Medulla oblongata (tissue), 1 donor: ENCODE measurements at regions not wholly inside any gene's neighbourhood (a gene's known extent, or its start where the extent isn't known, plus 50 kb on each side); places are given as distances from the start of the nearest gene placed in this dataset.
"Not testable (repeated sequence)": the region's sequence is repeated elsewhere in the genome, so short reads cannot be mapped to it uniquely, and the experiment has no call there.

Experiments
- DNase-seq: peaks from one replicate; pipeline ENCODE4 v3.0.0-alpha.2; 2015; ENCODE audit errors: extremely low spot score

DNA sequence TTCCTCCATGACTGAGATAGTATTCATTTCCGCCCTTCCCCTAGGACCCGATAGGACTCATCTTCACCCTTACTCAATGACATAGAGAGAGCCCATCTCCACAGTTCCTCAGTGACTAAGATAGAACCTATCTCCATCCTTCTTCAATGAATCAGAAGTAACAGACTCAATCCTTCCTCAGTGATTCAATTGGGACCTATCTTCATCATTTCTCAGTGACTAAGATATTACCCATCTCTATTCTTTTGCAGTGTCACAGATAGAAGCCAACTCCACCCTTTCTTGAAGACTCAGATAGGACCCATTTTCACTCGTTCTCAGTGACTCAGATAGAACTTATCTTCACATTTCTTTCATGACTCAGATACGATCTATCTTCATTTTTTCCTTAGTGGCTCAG, 164.6 kb downstream of the FBXO4 start:
- no peak for DNase-seq

DNA sequence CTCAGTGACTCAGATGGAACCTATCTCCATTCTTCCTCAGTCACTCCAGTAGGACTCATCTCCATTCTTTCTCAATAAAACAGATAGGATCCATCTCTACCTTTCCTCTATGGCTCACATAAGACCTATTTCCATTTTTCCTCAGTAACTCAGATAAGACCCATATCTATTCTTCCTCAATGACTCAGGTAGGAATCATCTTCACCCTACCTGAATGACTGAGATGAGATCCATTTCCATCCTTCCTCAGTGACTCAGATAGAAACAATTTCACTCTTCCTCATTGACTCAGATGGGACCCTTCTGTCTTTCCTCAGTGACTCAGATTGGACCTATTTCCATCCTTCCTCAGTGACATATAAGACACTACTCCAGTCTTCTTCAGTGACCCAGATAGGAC, 165.1 kb downstream of the FBXO4 start:
- no peak for DNase-seq

DNA sequence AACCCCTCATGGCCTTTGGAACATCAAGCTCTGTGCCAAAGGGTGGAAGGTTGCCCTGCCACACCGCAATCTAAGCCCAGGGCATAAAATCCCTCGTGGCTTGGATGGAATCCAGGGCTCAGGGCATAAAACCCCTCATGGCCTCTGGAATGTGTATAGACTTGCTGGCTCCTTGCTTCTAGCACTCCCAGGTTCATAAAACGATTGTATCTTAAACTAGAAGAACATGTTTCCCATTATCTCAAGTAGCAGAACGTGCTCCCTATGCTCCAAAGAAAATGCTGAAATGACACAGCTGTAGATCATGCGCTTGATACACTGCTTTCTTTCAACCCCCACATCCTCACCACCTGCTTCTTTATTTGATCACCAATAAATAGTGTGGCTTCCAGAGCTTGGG, 174.8 kb downstream of the FBXO4 start:
- DNase-seq, result not testable (repeated sequence)

DNA sequence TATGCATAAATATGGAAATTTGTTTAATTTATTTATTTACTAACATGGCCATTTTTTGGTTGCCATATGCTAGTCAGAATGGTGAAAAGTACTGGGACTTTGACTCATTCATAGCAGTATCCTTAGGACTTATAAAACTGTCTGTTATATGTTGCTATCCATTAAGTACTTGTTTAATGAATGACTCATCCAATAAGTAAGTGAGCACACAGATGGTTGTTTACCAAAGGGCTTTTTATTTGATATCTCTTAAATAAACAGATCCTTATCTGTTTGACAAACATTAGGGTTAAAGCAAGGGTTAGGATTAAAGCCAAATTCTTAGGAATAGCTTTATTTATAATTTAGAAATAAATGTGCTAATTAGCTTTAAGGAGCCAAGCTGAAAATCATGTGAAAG, 183.4 kb downstream of the FBXO4 start:
- no peak for DNase-seq

DNA sequence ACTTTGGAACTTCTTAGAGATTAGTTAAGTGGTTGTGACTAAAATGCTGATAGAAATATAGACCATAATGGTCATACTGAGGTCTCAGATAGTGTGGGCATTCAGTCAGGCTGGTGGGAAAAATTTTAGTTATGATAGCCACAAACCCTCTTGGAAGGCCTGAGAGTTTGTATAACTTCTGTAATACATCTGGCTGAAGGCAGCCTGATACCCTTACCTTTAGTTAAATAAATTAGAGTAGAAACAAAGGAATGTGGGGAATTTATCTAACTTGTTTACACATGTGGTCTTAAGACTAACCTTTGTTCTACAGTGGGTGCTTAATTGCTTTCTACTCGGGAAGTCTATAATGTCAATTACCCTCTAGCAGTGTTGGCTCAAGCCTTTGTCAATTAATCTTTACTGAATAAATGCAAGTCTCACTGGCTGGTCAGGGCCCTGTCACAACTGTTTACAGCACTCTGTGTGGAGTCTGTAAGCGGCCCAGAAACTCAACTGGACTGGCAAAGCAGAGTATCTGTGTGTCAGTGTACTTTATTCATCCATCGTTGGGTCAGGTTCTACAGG, 184.0 kb downstream of the FBXO4 start:
- no peak for DNase-seq

DNA sequence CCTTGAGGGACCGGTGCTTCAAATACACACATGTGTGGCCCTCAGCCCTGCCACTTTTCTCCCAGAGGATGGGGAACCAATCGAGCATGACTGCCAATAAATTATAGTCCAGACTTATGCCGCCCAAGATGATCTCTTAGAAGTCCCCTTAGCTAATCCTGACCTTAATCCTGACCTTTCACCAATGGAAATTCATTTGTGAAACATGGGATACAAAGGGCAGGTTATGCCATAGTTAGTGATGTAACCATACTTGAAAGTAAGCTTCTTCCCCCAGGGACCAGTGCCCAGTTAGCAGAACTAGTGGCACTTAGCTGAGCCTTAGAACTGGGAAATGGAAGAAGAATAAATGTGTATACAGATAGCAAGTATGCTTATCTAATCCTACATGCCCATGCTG, 190.6 kb downstream of the FBXO4 start:
- not testable (repeated sequence) for DNase-seq

DNA sequence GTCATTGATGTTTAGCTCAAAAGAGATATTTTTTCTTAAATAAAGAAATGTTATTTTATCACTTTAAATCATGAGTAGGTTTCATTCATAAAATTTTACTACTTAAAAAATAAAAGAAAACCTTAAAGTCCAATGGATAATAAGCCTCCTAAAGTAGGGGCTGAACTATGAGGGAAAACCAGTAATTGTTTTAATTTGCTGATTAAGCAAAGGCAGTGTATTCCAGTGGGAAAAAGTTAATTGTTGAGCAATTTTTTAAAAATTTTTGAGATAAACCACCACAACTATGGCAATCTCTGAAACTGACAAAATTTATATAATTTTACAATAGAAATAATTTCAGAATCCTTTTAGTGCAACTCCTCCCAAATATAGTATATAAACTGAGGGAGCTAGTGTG, 195.0 kb downstream of the FBXO4 start:
- no peak for DNase-seq

DNA sequence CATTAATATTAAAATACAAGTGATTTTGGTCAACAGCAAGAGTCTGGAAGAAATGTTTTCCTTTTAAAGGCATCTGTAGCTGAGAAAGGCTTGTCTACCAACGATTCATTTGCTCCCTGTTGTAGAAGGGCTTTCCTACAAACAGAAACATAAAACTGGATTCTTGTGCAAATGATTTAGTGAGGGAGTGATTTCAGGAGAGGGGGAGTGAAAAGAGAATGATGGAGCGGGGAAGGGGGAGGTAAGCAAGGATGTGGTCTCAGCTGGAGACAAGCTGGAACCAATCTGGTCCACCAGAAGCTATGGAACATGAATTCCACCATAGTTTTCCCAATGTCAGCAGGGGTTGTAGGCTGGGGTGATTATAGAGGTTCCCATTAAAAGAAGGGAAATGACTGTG, 196.3 kb downstream of the FBXO4 start:
- no peak for DNase-seq

DNA sequence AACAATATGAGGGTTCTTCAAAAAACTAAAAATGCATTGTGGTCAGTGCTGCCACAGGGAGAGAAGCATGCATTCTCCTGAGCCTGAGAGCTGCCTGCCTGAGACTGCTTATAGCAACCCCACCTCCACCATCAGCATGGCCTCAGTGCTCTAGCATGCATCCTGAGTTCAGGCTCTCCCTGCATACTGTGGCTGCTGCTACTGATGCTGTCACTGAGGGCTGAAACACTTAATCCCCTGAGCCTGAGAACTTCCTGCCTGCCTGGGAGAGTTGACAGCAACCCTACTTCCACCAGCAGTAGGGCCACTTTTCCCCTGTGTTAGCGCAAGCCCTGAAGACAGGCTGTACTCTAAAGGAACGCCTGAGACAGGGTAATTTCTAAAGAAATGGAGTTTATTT, 206.0 kb downstream of the FBXO4 start:
- DNase-seq, result no peak

DNA sequence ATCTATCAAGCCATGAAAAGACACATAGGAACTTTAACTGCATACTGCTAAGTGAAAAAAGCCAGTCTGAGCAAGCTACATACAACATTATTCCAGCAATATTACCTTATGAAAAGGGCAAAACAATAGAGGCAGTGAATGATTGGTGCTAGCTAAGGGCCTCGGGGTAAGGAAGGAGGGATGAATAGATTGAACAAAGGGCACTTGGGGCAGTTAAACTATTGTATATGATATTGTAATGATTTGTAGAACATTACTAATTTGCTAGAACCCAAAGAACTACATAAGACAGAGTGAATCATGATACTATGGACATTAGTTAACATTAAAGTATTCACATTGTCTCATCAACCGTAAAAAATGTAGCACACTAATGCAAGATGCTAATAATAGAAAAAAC, 218.3 kb downstream of the FBXO4 start:
- no peak for DNase-seq

DNA sequence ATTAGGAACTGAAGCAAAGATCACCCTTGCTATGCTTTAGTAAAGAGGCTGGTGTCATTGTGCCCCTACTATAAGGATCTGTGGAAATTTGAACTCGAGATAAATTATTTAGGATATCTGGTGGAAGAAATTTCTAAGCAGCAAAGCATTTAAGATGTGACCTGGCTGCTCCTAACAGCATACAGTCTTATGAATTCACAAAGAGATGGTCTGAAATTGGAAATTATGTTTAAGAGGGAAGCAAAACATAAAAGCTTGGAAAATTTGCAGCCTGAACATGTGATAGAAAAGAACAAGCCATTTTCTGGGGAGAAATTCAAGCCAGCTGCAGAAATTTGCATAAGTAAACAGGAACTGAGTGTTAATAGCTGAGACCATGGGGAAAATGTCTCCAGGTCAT, 223.7 kb downstream of the FBXO4 start:
- DNase-seq, result no peak

DNA sequence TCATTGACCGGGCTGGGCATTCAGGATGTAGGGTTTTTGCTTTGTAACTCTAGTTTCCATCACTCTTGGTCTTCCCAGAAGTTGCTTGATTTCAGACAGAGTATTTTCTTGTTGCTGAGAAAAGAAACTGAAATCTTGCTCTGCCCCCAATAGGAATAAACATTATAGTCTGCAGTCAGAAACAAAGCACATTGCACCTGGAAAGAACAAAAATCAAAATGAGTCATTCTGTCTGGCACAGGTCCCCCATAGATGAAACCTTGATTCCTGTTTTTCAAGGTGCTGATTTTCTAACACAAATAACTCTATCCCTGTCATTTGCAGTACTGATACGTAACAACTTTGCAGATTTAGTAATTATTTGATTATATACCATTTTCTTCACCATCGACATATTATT, 232.1 kb downstream of the FBXO4 start:
- no peak for DNase-seq

DNA sequence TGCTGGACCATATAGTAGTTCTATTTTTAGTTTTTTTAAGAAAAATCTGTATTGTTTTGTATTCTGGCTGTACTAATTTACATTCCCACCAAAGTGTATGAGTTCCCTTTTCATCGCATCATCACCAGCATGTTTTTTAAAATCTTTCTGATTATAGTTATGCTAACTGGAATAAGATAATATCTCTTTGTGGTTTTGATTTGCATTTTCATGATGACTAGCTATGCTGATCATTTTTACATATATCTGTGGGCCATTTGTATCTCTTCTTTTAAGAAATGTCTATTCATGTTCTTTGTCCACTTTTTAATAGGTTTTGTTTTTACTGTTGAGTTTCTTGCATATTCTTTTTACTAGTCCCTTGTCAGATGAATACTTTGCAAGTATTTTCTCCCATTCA, 238.0 kb downstream of the FBXO4 start:
- DNase-seq, result no peak

DNA sequence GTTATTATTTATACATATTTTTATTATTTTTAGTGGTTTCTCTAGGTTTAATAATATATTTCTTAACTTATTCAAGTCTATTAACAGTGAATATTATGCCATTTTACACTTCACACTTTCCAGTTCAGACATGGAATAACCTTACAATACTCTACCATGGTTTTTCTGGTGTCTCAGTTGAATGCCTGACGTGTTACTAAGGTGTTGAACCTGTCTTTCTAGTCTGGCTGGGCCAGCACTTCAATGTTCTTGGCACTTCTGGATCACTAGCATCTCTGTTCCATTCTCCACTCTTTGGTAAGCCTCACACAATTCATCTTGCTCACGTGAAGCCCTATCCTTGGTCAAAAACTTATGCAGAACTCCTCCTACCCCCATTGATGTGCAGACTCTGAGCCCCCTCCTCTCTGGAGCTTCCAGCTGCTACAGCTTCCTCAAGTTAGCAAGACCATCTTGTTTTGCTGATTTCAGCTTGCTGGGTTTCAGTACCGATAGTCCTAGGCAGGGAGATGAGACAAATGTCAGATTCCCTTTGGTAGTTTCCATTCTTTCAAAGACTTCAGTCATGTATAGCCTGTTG, 243.1 kb downstream of the FBXO4 start:
- DNase-seq, result no peak

DNA sequence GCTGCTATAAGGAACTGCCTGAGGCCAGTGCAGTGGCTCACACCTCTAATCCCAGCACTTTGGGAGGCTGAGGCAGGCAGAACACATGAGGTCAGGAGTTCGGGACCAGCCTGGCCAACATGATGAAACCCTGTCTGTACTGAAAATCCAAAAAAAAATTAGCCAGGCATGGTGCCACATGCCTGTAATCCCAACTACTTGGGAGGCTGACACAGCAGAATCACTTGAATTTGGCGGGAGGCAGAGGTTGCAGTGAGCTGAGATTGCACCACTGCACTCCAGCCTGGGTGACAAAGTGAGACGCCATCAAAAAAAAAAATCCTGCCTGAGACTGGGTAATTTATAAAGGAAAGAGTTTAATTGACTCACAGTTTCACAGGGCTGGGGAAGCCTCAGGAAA, 247.1 kb upstream of the GHR start:
- not testable (repeated sequence) for DNase-seq

DNA sequence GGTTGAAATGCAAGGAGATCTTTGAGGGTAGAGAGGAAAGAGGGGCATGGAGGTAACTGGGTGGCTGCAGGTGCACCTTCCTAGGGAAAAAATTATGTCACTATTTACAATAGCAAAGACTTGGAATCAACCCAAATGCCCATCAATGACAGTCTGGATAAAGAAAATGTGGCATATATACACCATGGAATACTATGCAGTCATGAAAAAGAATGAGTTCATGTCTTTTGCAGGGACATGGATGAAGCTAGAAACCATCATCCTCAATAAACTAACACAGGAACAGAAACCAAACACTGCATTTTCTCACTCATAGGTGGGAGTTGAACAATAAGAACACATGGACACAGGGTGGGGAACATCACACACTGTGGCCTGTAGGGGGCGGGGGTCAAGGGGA, 243.4 kb upstream of the GHR start:
- DNase-seq, result not testable (repeated sequence)

DNA sequence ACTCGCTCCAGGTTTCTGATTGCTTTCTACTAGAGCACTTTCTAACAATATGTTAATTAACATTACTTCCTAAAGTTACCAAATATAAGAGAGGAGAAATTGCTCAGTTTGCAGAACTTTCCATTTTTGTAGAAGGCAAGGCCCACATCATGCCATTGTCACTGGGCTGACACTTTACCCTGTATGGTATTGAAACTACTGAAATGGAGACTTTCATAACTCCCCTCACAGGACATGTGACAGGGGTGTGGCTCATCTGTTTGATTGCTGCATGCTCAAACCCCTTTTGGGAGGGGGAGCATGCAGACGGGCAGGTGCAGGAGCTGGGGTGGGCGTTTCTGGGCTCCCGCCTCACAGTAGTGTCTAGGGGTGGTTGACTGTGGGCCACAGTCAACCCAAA, 206.3 kb upstream of the GHR start:
- no peak for DNase-seq

DNA sequence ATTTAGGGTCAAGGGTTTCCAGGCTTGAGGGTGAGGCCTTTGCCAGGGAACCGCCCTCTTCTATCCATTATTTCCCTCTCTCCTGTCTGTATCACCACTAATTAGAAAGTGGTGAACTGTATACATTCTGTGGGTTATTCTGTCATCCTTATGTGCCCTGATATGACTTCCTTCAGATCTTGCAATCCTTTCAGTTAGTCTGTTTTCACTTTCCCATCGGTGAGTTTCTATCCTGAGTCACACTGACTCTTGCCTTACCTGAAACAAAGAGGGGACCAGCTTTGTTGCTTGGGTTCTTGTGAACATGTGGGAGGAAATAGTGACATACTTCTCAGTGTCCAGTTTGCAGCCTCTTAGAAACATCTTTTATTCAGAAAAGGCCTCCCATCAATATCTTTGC, 205.4 kb upstream of the GHR start:
- DNase-seq, result no peak

DNA sequence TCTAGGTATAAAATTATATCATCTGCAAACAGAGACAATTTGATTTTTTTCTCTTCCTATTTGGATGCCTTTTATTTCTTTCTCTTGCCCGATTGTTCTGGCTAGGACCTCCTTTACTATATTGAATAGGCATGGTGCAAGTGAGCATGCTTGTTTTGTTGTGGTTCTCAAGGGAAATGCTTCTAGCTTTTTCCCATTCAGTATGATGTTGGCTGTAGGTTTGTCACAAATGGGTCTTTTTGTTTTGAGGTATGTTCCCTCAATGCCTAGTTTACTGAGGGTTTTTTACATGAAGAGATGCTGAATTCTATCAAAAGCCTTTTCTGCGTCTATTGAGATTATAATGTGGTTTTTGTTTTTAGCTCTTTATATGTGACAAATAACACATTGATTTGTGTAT, 198.2 kb upstream of the GHR start:
- DNase-seq, result no peak

DNA sequence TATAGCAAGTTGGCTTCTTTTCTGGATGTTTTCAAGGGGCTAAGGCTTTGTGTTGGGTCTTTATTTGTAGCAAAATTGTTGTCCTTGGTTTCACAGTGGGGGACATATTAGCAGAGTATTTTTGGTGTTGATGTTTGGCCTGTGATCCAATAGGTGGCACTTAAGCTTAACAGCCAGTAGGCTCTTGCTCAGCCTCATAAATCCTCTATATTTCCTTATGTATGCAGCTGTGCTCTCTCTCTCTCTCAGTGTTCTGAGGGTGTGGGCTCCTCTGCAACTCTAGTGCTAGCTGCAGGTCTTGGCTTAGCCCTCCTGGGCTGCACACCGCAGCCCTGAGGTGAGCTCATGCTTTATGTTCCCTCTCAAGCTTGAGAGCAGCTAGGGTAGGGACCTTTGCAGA, 195.0 kb upstream of the GHR start:
- no peak for DNase-seq

DNA sequence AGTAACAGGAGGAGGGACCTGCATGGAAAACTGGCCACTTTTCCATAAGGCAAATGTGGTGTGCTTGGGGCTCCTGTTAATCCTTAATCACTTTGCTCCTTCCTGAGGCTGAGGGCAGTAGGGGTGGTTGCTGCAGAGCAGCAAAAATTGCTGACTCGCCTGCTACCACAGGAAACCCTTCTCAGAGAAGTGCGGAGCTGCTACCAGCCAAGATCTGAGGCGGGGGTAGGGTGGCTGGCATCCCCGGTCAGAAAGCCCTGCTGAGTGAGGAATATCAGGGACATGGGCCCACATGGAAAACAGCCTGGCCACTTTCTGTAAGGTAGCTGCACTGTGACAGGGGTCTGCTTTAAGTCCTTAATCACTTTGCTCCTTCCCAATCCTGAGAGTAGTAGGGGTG, 192.4 kb upstream of the GHR start:
- no peak for DNase-seq

DNA sequence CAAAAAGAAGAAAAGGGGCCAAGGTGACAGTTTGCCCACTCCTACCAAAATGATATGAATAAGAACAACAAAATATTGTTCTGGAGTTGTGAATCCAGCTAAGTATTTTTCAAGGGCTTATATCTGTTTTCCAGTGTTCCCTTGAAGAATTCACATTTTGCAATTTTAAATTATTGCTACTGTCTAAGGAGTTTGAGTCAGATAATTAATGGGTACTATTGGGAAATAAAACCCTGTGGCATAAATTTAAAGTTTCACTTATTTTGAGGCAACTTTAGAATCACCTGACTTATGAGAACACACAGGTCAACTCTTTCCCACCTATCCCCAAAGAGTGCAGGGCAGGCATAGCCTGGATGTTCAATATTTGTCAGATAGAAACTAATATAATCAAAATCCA, 188.0 kb upstream of the GHR start:
- DNase-seq, result no peak

DNA sequence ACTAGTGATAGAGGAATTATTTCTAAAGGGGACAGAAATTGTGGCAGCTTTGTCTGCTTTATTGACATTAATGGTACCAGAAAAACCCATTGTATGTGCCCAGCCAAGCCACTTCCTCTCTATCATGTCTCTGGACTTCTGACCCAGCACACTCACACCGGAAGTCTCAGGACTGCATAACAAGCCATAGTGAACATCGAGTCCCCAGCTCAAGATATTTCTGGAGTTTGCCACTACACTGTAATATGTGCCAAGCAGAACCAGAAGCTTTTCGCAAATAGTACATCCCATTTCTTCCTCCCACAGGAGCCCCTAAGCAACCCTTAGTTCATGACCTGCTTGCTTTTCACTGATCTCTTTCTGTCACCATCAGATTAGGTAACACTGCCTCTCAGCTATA, 187.4 kb upstream of the GHR start:
- DNase-seq, result no peak

DNA sequence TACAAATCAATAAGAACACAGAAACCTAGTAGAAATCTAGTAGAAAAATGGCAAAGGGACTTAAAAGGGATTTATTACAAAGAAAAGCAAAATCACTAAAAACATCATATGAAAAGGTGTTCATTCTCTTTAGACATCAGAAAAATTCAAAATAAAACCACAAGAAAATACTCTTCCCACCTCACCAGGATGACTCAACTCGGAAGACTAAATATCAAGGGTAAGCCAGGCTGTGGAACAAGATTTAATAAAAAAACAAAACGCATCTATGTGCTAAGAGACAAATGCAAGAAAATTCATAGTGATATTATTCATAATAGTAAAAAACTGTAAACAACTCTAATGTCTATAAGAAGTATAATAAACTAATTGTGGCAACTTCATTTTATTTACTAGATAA, 181.6 kb upstream of the GHR start:
- no peak for DNase-seq
